ENCODE measurements at regions not wholly inside any gene's neighbourhood (a gene's known extent, or its start where the extent isn't known, plus 50 kb on each side); places are given as distances from the start of the nearest gene placed in this dataset.
"Not testable (repeated sequence)": the region's sequence is repeated elsewhere in the genome, so short reads cannot be mapped to it uniquely, and the experiment has no call there.

DNA sequence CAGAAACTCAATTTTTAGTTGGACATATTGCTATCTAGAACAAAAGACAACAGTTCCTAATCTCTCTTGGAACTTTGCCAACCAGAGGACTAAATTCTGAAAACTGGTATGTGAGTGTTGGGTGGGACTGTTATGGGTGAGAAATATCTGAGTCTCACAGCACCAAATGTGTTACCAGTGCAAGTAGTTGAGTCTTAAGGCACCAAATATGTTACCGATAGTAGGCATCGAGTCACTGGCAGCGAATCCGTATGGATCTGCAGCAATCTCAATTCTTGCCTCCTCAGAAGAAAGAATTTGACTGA, 575.2 kb downstream of the DACH1 start:
- DNase-seq, result no peak

DNA sequence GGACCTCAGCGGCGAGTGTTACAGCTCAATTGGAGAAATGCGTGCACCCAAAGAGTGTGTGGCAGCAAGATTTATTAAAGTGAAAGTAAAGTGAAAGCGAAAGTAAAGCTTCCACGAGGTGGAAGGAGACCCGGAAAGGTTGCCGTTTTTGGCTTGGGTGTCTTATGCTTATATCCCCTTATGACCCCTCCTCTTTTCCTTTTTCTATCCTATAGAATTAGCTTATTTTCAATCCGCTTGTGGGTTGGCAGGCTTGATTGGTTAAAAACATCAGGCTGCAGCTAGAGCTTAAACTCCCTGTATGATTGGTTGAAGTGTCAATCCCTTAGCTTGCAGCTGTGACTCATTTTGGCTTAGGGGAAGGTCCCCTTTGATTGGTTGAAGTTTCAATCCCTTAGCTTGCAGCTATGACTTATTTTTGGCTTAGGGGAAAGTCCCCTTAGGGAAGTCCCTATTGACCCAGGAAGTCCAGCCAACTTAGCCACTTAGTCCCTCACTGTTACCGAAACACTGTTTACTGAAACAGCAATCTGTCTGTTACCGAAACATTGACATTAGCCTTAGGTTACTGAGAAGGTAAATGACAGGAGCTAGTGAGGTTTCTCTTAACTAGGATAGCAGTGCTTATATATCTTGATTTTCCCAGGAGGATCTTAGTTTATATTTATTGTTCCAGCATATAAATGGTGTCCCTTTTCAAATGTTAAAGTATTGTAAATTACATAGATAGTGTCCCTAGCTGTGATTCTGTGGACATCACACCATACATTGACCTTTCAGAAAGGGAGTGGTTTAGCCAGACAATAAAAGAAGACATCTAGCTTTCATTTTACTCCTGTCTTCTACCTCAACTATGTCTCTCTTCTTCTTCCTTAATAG, 575.8 kb downstream of the DACH1 start:
- DNase-seq, result peak; percentile 13

GRCh38 chr13:71289980-71290379, 577.0 kb downstream of the DACH1 start:
- not testable (repeated sequence) for DNase-seq

DNA sequence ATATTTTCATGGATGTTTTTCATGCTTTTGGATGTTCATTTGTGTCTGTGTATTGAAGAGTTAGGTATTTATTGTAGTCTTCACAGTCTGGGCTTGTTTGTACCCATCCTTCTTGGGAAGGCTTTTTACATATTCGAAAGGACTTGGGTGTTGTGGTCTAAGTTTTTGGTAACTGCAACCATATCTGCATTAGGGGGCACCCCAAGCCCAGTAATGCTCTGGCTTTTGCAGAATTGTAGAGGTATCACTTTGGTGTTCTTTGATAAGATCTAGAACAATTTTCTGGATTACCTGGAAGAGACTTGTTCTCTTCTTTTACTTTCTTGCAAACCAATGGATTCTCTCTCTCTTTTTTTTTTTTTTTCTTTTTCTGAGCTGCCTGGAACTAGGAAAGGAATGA, 581.3 kb downstream of the DACH1 start:
- DNase-seq, result no peak

DNA sequence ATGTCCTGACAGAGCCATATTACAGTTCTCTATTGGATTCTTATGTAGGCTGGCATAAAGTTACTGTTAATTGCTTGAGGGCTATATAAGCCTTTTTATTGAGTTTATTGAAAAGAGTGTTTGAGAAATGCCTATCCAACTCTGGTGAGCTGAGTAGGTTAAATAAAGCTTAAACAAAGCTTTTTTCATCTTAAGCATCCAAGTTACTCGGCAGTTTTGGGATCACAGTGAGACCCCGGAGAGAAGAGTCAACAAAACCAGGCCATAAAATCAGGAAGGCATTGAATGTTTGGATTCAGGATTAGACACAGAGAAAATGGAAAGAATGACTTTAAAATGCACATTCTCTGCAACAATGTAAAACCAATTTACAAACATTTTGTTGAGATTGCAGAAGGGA, 588.5 kb downstream of the DACH1 start:
- no peak for DNase-seq

GRCh38 chr13:71274923-71275608, 591.9 kb downstream of the DACH1 start:
- no peak for DNase-seq

- no peak for DNase-seq
Measured at GRCh38 chr13:71261256-71261655, 605.7 kb downstream of the DACH1 start.

- DNase-seq, result no peak
Measured at GRCh38 chr13:71260246-71260645, 606.8 kb downstream of the DACH1 start.

- DNase-seq, result no peak
Measured at GRCh38 chr13:71255633-71256032, 611.4 kb downstream of the DACH1 start.

GRCh38 chr13:71254384-71254783, 612.6 kb downstream of the DACH1 start:
- DNase-seq, result no peak

DNA sequence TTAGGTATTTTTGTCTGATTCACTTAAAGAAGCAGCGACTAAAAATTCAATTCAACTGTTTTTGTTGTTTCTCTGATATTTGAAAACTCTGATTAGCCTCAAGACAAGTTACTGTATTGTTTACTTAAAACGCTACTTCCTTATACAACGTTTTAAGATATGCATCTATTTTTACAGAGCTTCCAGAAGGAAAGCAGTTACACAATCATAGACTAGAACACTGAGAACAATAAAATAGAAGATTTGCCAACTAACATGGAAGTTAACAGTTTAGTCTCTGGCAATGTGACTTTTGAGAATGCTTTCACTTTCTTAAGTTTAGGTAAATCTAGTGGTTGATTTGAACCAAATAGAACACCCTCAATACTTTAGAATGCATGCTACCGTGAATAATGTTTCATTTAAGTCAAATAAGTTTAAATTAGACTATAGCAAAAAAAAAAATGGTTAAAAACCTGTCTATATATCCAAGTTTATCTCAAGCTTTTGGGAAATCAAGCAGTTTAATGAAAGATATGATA, 614.8 kb downstream of the DACH1 start:
- DNase-seq, result no peak

DNA sequence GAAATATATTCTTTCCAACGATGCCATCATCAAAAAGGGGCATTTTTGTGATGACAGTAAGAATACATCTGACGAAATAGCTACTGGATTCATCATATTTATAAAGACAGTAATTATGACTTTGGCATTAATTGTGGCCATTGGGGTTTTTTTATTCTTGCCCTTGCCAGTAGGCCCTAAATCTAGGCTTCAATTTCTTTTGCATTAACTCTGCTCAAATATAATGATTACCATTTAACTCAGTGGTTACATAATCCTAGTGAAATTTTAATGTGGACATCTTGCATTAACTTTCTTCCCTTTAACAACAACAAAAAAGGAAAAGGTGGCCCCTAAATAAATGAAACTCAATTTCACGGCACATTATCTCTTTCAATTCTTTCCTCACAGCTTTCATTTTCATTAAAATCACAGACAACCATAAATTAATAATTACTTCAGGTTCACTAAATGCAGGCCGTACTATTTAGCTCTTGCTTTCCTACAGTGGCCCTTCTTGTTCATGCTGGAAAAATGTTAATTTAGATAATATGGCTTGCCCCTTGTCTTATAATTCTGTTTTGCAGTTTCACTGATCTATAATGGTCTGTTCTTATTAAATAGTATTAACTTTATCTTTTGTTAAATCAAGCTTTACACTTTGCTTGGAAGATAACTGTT, 615.6 kb downstream of the DACH1 start:
- no peak for DNase-seq

GRCh38 chr13:71249011-71249410, 618.0 kb downstream of the DACH1 start:
- DNase-seq, result no peak

- DNase-seq, result no peak
Measured at GRCh38 chr13:71244161-71244560, 622.8 kb downstream of the DACH1 start.

- DNase-seq, result no peak
Measured at GRCh38 chr13:71242201-71242600, 624.8 kb downstream of the DACH1 start.

DNA sequence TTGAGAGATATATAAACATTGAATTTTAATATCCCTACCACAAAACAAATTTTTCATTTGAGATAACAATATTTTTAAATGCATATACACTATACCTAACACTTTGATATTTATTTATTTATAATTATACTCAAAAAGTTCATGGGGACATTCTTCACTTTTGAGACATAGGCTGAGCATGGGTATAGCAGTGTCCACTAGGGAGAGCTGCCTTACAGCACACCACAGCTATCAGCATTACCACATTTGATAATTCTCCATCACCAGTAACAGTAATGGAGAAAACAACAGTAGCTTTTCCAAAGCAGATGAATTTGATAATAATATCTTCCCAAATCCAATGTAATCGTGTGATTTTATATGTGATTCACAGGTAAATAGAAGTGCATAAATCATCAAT, 626.1 kb downstream of the DACH1 start:
- no peak for DNase-seq

- no peak for DNase-seq
Measured at GRCh38 chr13:71237332-71237731, 629.7 kb downstream of the DACH1 start.

DNA sequence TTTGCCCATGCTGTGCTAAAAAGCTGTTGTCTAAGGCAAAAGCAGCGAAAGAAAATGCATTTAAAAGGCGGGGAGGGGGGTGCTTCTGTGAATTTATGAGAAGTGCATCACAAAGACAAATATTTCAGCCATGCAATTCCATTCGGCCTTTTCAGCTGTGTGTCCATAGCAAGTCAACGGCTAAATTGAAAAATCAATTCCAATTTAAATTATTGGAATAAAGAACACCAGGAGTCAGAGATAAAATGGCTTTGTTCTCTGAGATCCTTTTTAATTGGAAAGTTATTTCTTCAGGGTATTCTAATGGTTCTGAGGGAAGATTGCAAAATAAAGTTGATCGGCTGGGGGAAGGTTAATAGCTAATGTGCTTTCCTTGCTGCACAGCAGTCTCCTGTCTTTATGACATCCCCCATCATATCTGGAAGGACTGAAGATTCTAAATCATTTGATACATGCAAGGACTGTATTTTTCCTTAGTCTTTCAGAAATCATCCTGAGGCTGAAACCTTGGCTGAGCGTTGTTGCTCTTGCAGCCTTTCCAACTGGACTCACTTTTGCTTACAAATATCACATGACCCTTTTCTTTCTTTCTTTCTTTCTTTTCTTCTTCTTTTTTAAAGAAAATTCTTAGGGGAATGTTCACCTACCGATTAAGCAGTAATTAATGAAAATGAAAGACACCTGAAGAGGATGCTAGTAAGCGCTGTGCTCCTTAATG, 647.1 kb downstream of the DACH1 start:
- DNase-seq, result no peak

DNA sequence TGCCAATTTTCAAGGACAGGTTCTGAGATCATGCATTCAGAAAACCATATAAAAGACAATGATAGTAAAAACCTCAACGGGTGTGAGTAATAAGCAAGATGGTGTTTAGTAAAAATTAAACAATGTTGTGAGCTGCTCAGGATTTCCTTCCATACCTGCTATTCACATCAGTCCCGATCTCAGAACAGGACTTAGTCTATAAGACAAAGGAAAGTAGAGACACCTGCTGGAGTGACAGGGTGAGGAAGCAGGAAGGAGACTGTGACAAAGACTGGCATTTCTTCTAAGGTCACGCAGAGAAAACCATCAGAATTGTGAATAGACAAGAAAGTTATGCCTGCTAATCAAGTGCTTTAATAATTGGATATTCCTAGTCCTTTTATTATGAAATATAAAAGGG, 648.0 kb downstream of the DACH1 start:
- DNase-seq, result no peak

DNA sequence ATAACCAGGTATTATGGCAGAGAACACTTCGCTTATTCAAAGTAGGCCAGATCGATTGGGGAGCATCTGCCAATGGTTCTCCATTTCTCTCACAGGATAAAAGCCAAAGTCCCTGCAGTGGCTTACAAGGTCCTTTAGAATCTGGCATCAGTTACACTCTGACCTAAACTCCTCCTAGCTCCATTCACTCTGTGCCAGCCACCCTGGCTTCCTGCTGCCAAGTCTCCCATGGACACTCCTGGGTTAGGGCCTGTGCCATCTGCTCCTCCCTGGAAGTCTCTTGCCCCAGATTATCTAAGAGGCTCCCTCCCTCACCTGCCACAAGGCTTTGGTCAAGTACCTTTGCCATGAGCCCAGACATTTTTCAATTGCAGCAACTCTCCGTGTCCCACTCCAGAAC, 649.2 kb downstream of the DACH1 start:
- DNase-seq, result no peak

DNA sequence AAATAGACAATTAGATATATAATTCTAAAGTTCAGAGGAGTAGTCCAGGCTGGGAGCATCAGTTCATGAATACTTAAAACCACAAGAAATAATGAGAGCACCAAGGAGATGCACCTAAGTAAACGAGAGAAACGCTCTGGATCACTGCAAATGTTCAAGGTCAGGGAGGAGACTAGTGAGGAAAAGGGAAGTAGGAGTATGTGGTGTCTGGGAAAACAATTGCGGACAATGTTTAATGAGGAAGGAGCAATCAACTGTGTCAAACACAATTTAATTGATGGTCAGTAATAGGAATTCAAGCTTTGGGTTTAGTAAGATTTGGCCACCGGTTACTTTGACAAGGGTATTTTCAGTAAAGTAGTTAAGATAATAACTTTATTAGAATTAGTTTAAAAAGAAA, 652.2 kb downstream of the DACH1 start:
- DNase-seq, result no peak

DNA sequence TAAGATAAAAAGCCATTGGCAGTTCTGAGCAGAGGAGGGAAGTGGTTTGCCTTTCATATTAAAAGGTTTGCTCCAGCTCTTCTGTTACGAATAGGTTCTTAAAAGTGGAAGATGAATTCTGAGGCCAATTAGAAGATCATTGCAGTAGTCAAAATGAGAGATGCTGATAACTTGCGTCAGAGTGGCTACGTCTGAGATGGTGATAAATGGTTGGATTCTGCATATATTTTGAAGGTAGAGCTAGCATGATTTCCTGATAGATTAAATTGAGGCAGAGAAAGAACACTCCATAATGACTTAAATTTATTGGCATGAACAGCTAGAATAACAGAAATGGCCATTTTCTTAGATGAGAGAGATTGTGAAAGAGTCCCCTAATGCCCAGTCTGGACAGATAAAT, 652.6 kb downstream of the DACH1 start:
- no peak for DNase-seq

GRCh38 chr13:71213252-71213821, 653.7 kb downstream of the DACH1 start:
- no peak for DNase-seq
